ENCODE measurements at regions not wholly inside any gene's neighbourhood (a gene's known extent, or its start where the extent isn't known, plus 50 kb on each side); places are given as distances from the start of the nearest gene placed in this dataset.

- peak overlapping the region; percentile 9 for H3K4me2 ChIP-seq
- no peaks in the 10 kb centered on the region for H3K79me2 ChIP-seq
- H3K4me1 ChIP-seq (ENCODE audit: insufficient read depth) = peaks cover 2% of the 10 kb centered on the region
- H3K27me3 ChIP-seq = no peaks in the 10 kb centered on the region
- no peak for DNase-seq (ENCODE audit: low spot score)
- no peaks in the 10 kb centered on the region for H3K36me3 ChIP-seq (replicated peaks; ENCODE audit: insufficient read depth, low read depth)
- TF ChIP-seq, protein P1, sequence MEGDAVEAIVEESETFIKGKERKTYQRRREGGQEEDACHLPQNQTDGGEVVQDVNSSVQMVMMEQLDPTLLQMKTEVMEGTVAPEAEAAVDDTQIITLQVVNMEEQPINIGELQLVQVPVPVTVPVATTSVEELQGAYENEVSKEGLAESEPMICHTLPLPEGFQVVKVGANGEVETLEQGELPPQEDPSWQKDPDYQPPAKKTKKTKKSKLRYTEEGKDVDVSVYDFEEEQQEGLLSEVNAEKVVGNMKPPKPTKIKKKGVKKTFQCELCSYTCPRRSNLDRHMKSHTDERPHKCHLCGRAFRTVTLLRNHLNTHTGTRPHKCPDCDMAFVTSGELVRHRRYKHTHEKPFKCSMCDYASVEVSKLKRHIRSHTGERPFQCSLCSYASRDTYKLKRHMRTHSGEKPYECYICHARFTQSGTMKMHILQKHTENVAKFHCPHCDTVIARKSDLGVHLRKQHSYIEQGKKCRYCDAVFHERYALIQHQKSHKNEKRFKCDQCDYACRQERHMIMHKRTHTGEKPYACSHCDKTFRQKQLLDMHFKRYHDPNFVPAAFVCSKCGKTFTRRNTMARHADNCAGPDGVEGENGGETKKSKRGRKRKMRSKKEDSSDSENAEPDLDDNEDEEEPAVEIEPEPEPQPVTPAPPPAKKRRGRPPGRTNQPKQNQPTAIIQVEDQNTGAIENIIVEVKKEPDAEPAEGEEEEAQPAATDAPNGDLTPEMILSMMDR (IDR thresholded peaks at IDR 0.05; ENCODE audit: poor library complexity) = no peak
- TF ChIP-seq EZH2 (IDR thresholded peaks at IDR 0.05; ENCODE audit: borderline replicate concordance) (no peak), EZH2phosphoT487 (IDR thresholded peaks at IDR 0.05; ENCODE audit: low read depth, severe bottlenecking, unreplicated experiment) (no peak)
- no peaks in the 10 kb centered on the region for H4K20me1 ChIP-seq (ENCODE audit: insufficient read depth, poor library complexity, severe bottlenecking)
- no peak overlapping the region for H3K27ac ChIP-seq
- H3K9me2 ChIP-seq (replicated peaks; ENCODE audit: insufficient read depth) = no peaks in the 10 kb centered on the region
- H3K9me3 ChIP-seq (ENCODE audit: low read depth) = no peaks in the 10 kb centered on the region
- H3K4me3 ChIP-seq = no peak overlapping the region
- no peak overlapping the region for H2AFZ ChIP-seq
These were observed 61.6 kb upstream of the PRDM8 start for GRCh38 chr4:80135702-80136058.

DNA sequence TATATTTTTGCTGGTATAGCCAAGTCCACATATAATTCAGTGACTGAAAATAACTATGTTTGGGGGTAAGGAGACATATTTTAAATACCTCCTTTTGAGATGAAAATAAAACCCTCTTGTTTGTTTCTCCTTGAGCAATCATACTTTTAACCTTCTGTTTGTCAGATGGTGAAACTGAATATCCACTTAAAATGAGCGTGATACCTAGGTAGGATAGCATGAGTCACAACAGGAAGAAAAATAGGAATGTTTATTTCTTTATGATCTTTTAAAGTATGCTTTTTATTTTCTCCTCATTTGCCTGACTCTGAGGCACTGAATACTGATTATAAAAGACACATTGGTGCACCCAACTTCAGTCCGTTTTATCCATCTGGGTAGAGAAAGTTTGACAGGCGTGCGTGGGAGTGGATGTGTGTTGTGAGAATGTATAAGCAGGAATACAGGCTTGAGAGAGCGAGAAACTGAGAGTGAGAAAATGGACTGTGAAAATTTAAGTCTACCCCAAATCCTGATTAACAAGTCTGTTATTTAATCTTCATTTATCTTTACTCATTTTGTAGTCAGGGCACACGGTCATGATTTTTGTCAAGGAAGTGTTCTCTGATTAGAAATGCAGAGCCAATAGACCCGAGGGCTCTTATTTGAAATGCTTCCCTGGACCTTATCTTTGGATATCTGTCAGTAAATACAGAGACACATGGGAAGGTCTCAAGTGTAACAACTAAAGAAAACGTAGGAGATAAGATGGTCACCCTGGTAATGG lies 62.1 kb upstream of the ANTXR2 start:
- Histone ChIP-seq H3K79me2 (no peaks in the 10 kb centered on the region), H3K36me3 (replicated peaks; ENCODE audit: insufficient read depth, low read depth) (no peaks in the 10 kb centered on the region), H3K4me3 (no peak overlapping the region), H3K27ac (no peak overlapping the region), H3K4me1 (ENCODE audit: insufficient read depth) (peaks cover 2% of the 10 kb centered on the region), H4K20me1 (ENCODE audit: insufficient read depth, poor library complexity, severe bottlenecking) (no peaks in the 10 kb centered on the region), H3K9me3 (ENCODE audit: low read depth) (no peaks in the 10 kb centered on the region), H3K9me2 (replicated peaks; ENCODE audit: insufficient read depth) (no peaks in the 10 kb centered on the region), H2AFZ (no peak overlapping the region), H3K27me3 (no peaks in the 10 kb centered on the region), H3K4me2 (peak overlapping the region; percentile 9)
- DNase-seq (ENCODE audit: low spot score) = peak; percentile 15
- TF ChIP-seq, protein P1 (IDR thresholded peaks at IDR 0.05; ENCODE audit: poor library complexity) = no peak
- TF ChIP-seq EZH2phosphoT487 (IDR thresholded peaks at IDR 0.05; ENCODE audit: low read depth, severe bottlenecking, unreplicated experiment) = no peak
- no peak for TF ChIP-seq EZH2 (IDR thresholded peaks at IDR 0.05; ENCODE audit: borderline replicate concordance)
- 49% methylated on average over 8 of the region's 8 CpGs for WGBS (ENCODE audit: low lambda C conversion rate, missing lambda C conversion rate)

DNA sequence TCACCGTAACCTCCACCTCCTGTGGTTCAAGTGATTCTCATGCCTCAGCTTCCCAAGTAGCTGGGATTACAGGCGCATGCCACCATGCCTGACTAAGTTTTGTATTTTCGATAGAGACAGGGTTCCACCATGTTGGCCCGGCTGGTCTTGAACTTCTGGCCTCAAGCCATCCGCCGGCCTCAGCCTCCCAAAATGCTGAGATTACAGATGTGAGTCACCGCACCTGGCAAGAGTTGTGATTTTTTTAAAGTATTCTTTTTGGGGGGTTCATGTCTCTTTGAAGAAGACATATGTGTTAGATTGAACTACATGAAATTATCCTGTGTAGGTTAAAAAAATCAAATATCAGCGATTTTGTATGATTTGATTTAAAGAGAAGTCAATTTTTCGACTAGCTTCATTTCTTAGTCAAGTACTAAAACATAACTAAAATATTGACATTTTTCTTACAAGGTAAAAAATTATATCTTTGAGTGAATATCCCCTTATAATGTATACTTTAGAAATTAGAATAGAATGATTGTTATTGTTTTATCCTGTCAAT lies 60.3 kb upstream of the ANTXR2 start:
- no peak overlapping the region for H3K4me2 ChIP-seq
- no peaks in the 10 kb centered on the region for H3K79me2 ChIP-seq
- TF ChIP-seq, protein P1 (IDR thresholded peaks at IDR 0.05; ENCODE audit: poor library complexity) = no peak
- TF ChIP-seq EZH2 (IDR thresholded peaks at IDR 0.05; ENCODE audit: borderline replicate concordance) (no peak), EZH2phosphoT487 (IDR thresholded peaks at IDR 0.05; ENCODE audit: low read depth, severe bottlenecking, unreplicated experiment) (no peak)

More for the DNA sequence above, 60.3 kb upstream of the ANTXR2 start:
- WGBS (ENCODE audit: low lambda C conversion rate, missing lambda C conversion rate) = 92% methylated on average over 9 of the region's 9 CpGs
- Histone ChIP-seq H3K27ac (no peak overlapping the region), H3K36me3 (replicated peaks; ENCODE audit: insufficient read depth, low read depth) (no peaks in the 10 kb centered on the region), H3K4me1 (ENCODE audit: insufficient read depth) (peaks cover 2% of the 10 kb centered on the region), H3K27me3 (peaks cover 5% of the 10 kb centered on the region), H3K4me3 (no peak overlapping the region), H2AFZ (no peak overlapping the region), H3K9me2 (replicated peaks; ENCODE audit: insufficient read depth) (no peaks in the 10 kb centered on the region), H3K9me3 (ENCODE audit: low read depth) (no peaks in the 10 kb centered on the region), H4K20me1 (ENCODE audit: insufficient read depth, poor library complexity, severe bottlenecking) (no peaks in the 10 kb centered on the region)
- DNase-seq (ENCODE audit: low spot score) = no peak
